HepG2 (cell line): ENCODE measurements at regions not wholly inside any gene's neighbourhood (a gene's known extent, or its start where the extent isn't known, plus 50 kb on each side); places are given as distances from the start of the nearest gene placed in this dataset.

Experiments used
- CTCF ChIP-seq: sonication (generic); formaldehyde crosslinking; IDR thresholded peaks from 2 replicates; pipeline ENCODE4 v1.5.0; 2020; ENCODE audit warnings: mild to moderate bottlenecking, missing genetic modification reagents, moderate library complexity
- JUN ChIP-seq: sonication (generic); formaldehyde crosslinking; IDR thresholded peaks from 2 replicates; pipeline ENCODE4 v1.4.0; 2020; ENCODE audit warnings: mild to moderate bottlenecking, missing genetic modification reagents
- POLR2AphosphoS5 ChIP-seq: IDR thresholded peaks from 2 replicates; pipeline ENCODE4 v1.6.1; 2012; ENCODE audit warnings: low read depth, low read length
- SNAI1 ChIP-seq: sonication (generic); formaldehyde crosslinking; IDR thresholded peaks from 2 replicates; pipeline ENCODE4 v1.5.0; 2020; ENCODE audit warnings: mild to moderate bottlenecking, missing genetic modification reagents, borderline replicate concordance
- TF ChIP-seq, protein P1 (sequence below): sonication (generic); formaldehyde crosslinking; IDR thresholded peaks from 2 replicates; pipeline ENCODE4 v1.4.0; 2020; ENCODE audit warnings: missing genetic modification reagents

GRCh38 chr4:24188459-24188858 lies 298.6 kb upstream of the PPARGC1A start:
- TF ChIP-seq CTCF (CRISPR knock-in tag) (no peak), POLR2AphosphoS5 (no peak), SNAI1 (no peak), JUN (CRISPR knock-in tag) (no peak)
- TF ChIP-seq, protein P1, sequence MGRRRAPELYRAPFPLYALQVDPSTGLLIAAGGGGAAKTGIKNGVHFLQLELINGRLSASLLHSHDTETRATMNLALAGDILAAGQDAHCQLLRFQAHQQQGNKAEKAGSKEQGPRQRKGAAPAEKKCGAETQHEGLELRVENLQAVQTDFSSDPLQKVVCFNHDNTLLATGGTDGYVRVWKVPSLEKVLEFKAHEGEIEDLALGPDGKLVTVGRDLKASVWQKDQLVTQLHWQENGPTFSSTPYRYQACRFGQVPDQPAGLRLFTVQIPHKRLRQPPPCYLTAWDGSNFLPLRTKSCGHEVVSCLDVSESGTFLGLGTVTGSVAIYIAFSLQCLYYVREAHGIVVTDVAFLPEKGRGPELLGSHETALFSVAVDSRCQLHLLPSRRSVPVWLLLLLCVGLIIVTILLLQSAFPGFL (CRISPR knock-in tag) = no peak
